K562 (cell line): ENCODE measurements at regions not wholly inside any gene's neighbourhood (a gene's known extent, or its start where the extent isn't known, plus 50 kb on each side); places are given as distances from the start of the nearest gene placed in this dataset.

Experiments used
- ATAC-seq: fragments of 200-7000 bp; cut with Tn5 transposase; 3 replicates; pipeline ENCODE4 v1.9.1; 2020; ENCODE audit warnings: moderate library complexity
- BruUV-seq: library from RNA; stranded (reverse); fragments of 400-500 nt; replicated peaks from 2 replicates; lab custom pipeline; 2021; lab: Mats Ljungman, UMichigan
- CTCF ChIA-PET: fragments of 300-600 bp; formaldehyde crosslinking; extraction: SDS; loops from one replicate; lab custom pipeline; 2021; ENCODE audit warnings: low intra/inter-chr PET ratio; lab: Yijun Ruan, JAX
- POLR2A ChIA-PET: fragments of 300-600, 350-650 bp; sonication (Branson Sonifier 250); formaldehyde crosslinking; extraction: SDS; loops from one replicate; lab custom pipeline; 2021; ENCODE audit warnings: antibody characterized with exemption, inconsistent platforms; lab: Yijun Ruan, JAX
- DNase-seq, 4 experiments: peaks; one replicate each; pipeline versions ENCODE4 v3.0.0 to v3.0.0-alpha.2; 2011 to 2018; ENCODE audit warnings: low spot score in 3 of 4, mixed read lengths in 3 of 4; ENCODE audit errors: extremely low read depth in 1 of 4
- FAIRE-seq: peaks from 2 replicates; lab custom pipeline; 2011; peaks lifted over from hg19 to GRCh38; lab: Jason Lieb, UNC
- H2AFZ ChIP-seq: 2 replicates; pipeline ENCODE4 v1.6.0; 2011; ENCODE audit warnings: low read depth, low read length, control low read depth, inconsistent platforms
- H3K27ac ChIP-seq: fragments of 200-600 bp; 3 replicates; pipeline ENCODE4 v1.8.0; 2011; ENCODE audit warnings: low read depth, mild to moderate bottlenecking, control low read depth, inconsistent platforms, low read length, moderate library complexity, mixed read lengths; ENCODE audit errors: extremely low read depth
- H3K27me3 ChIP-seq, 2 experiments: fragments of 300-600 bp in 1 of 2; 2 replicates in 1 of 2; 3 replicates in 1 of 2; pipeline versions ENCODE4 v1.6.0 to v1.8.0; 2011; ENCODE audit warnings: inconsistent platforms in 2 of 2, low read length in 2 of 2, mild to moderate bottlenecking in 1 of 2, mixed read lengths in 1 of 2, moderate library complexity in 1 of 2; ENCODE audit not compliant: control insufficient read depth in 2 of 2, insufficient read depth in 2 of 2
- H3K36me3 ChIP-seq: fragments of 300-600 bp; 3 replicates; pipeline ENCODE4 v1.8.0; 2011; ENCODE audit warnings: mild to moderate bottlenecking, low read length, inconsistent platforms; ENCODE audit not compliant: control insufficient read depth, insufficient read depth
- H3K4me1 ChIP-seq, 2 experiments: fragments of 200-600 bp in 1 of 2; replicated peaks in 1 of 2; 2 replicates in 1 of 2; 3 replicates in 1 of 2; pipeline versions ENCODE4 v1.5.1 to v1.8.0; 2011; ENCODE audit warnings: inconsistent platforms in 2 of 2, low read length in 2 of 2, mild to moderate bottlenecking in 1 of 2, mixed read lengths in 1 of 2, moderate library complexity in 1 of 2; ENCODE audit not compliant: control insufficient read depth in 2 of 2, insufficient read depth in 2 of 2
- H3K4me2 ChIP-seq: 2 replicates; pipeline ENCODE4 v1.6.1; 2011; ENCODE audit warnings: low read length, control low read depth, inconsistent platforms, mixed read lengths; ENCODE audit not compliant: insufficient read depth
- H3K4me3 ChIP-seq: fragments of 200-600 bp; sonication (generic), shearing (Covaris generic); 2 replicates; pipeline ENCODE4 v1.5.1; 2016; ENCODE audit warnings: control low read depth, inconsistent platforms
- H3K79me2 ChIP-seq: fragments of 200-600 bp; 3 replicates; pipeline ENCODE4 v1.8.0; 2011; ENCODE audit warnings: low read length, inconsistent platforms; ENCODE audit not compliant: control insufficient read depth, insufficient read depth
- H3K9ac ChIP-seq, 2 experiments: 2 replicates each; pipeline versions ENCODE4 v1.6.0 to v1.6.1; 2011; ENCODE audit warnings: low read depth in 2 of 2, low read length in 2 of 2, control low read depth in 1 of 2, inconsistent platforms in 1 of 2, mild to moderate bottlenecking in 1 of 2, mixed read lengths in 1 of 2; ENCODE audit not compliant: insufficient read depth in 1 of 2
- H3K9me1 ChIP-seq: one replicate; pipeline ENCODE4 v1.6.0; 2011; ENCODE audit warnings: inconsistent platforms, mild to moderate bottlenecking, low read length, moderate library complexity; ENCODE audit not compliant: control insufficient read depth, insufficient read depth
- H3K9me3 ChIP-seq: replicated peaks from 2 replicates; pipeline ENCODE4 v1.5.1; 2011; ENCODE audit warnings: low read depth, low read length, inconsistent platforms; ENCODE audit not compliant: control insufficient read depth, insufficient read depth
- H4K20me1 ChIP-seq: replicated peaks from 2 replicates; pipeline ENCODE4 v1.6.1; 2011; ENCODE audit warnings: low read length, inconsistent platforms, mixed read lengths; ENCODE audit not compliant: control insufficient read depth, insufficient read depth
- CREB5 ChIP-seq: fragments of 250-450 bp; sonication (Bioruptor Pico); IDR thresholded peaks from 2 replicates; pipeline ENCODE4 v1.5.0; 2020; ENCODE audit warnings: mild to moderate bottlenecking
- EGR1 ChIP-seq: fragments of 450-650 bp; conservative IDR thresholded peaks from 2 replicates; pipeline ENCODE4 v1.6.1; 2017; ENCODE audit warnings: mild to moderate bottlenecking
- HNRNPUL1 ChIP-seq: fragments of 200-400 bp; formaldehyde crosslinking; IDR thresholded peaks from 2 replicates; pipeline ENCODE4 v1.6.1; 2017; ENCODE audit warnings: low read length
- TEAD4 ChIP-seq, 2 experiments: sonication (generic) in 1 of 2; formaldehyde crosslinking in 1 of 2; IDR thresholded peaks; 2 replicates each; pipeline versions ENCODE4 v1.6.1 to v1.8.0; 2012 to 2022; ENCODE audit warnings: borderline replicate concordance in 1 of 2, inconsistent platforms in 1 of 2, low read length in 1 of 2, mild to moderate bottlenecking in 1 of 2, missing genetic modification reagents in 1 of 2
- TSC22D4 ChIP-seq: fragments of 450-650 bp; IDR thresholded peaks from 2 replicates; pipeline ENCODE4 v1.6.1; 2016; ENCODE audit warnings: missing genetic modification characterization, missing biosample characterization, control low read depth
- ZBTB8A ChIP-seq: fragments of 450-650 bp; IDR thresholded peaks from 2 replicates; pipeline ENCODE4 v1.6.1; 2018; ENCODE audit warnings: mild to moderate bottlenecking, moderate library complexity; ENCODE audit not compliant: partially characterized antibody
- ZNF407 ChIP-seq: fragments of 450-650 bp; IDR thresholded peaks from 2 replicates; pipeline ENCODE4 v1.6.1; 2016; ENCODE audit warnings: low read depth
- ZNF408 ChIP-seq: fragments of 250-450 bp; sonication (Bioruptor Pico); IDR thresholded peaks from 2 replicates; pipeline ENCODE4 v1.4.0; 2020; ENCODE audit warnings: low read depth, mild to moderate bottlenecking, moderate library complexity
- ZNF436 ChIP-seq: fragments of 250-450, 450-650 bp; sonication (Bioruptor Pico); formaldehyde crosslinking; IDR thresholded peaks from 2 replicates; pipeline ENCODE4 v1.7.0; 2020; ENCODE audit warnings: mild to moderate bottlenecking
- WGBS: fragments of 100-300 bp; shearing (Covaris generic); methylation state at CpG from one replicate; pipeline ENCODE4 v1.1.6; 2016; ENCODE audit warnings: low coverage, mixed read lengths; ENCODE audit not compliant: insufficient coverage; ENCODE audit errors: missing lambda C conversion rate; 5-methylcytosine and 5-hydroxymethylcytosine counted together
- in situ Hi-C: fragments of 300-500 bp; cut with MboI; formaldehyde crosslinking; loops from 4 replicates; pipeline ENCODE4 v1.15.0; 2018; ENCODE audit warnings: inconsistent platforms, mixed read lengths
- intact Hi-C: fragments of 100-400 bp; cut with micrococcal nuclease; formaldehyde crosslinking; loops from 2 replicates; pipeline ENCODE4 v1.14.2; 2022

DNA sequence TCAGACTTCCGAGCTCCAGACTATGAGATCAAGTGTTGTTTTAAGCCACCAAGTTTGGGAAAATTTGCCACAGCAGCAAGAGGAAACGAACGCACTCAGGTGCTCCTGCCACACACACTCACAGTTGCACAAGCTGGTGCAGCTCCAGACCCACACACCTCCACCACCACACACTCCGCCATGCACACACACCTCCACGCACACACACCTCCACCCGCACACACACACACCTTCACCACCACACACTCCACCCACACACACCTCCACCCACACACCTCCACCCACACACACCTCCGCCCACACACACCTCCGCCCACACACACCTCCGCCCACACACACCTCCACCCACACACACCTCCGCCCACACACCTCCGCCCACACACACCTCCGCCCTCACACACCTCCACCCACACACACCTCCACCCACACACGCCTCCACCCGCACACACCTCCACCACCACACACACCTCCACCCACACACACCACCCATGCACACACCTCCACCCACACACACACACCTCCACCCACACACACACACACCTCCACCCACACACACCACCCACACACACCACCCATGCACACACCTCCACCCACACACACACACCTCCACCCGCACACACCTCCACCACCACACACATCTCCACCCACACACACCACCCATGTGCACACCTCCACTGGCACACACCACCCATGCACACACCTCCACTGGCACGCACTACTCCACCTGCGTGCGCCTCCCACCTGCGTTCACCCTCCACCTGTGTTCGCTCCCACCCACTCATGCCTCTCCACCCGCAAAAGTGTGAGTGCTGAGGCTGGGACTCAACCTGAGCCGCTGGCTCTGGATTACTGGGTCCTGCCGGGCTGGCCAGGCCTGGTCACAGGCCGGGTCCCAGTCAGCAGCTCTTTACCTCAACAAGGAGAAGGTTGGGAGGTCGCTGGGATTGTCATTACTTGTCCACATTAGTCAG lies 175.6 kb downstream of the BMP7 start:
- no peak for DNase-seq
- Histone ChIP-seq H4K20me1 (no peaks in the 10 kb centered on the region), H3K9ac (no peak overlapping the region), H3K79me2 (no peaks in the 10 kb centered on the region)
- TF ChIP-seq ZNF436 (CRISPR knock-in tag) (no peak), HNRNPUL1 (peak; percentile 98), TEAD4 (IDR thresholded peaks at IDR 0.05; ENCODE audit: low read length) (peak; percentile 87), TEAD4 (CRISPR knock-in tag; IDR thresholded peaks at IDR 0.05; ENCODE audit: borderline replicate concordance) (no peak), ZNF408 (no peak), ZBTB8A (no peak), ZNF407 (no peak), EGR1 (peak; percentile 86), CREB5 (CRISPR knock-in tag) (no peak), TSC22D4 (no peak)
- TF ChIP-seq, all 486 proteins: peak for 3
- CTCF ChIA-PET, result interaction anchor here (0.5 to 4.5 kb wide), 3 partner anchors 255 to 1119 kb away, joined by 3 to 55 read pairs (median 3); no protein-coding TSS in a partner anchor
- Histone ChIP-seq H3K4me3 (no peak overlapping the region), H2AFZ (no peak overlapping the region), H3K27me3 (peaks cover 5 to 40% of the 10 kb centered on the region in 2 experiments; a peak in 4 of 5 replicates), H3K9me1 (no peaks in the 10 kb centered on the region), H3K4me1 (peaks cover 0 to 32% of the 10 kb centered on the region in 2 experiments; a peak in 3 of 5 replicates), H3K9me3 (no peaks in the 10 kb centered on the region), H3K36me3 (no peaks in the 10 kb centered on the region), H3K27ac (no peak overlapping the region), H3K4me2 (no peak overlapping the region)
- no peak for FAIRE-seq
- intact Hi-C loops (loop anchor here (5.0 kb wide), 1 partner anchor 406 kb away; no protein-coding TSS in a partner anchor), in situ Hi-C loops (no loop called here)
- WGBS, result 16% methylated on average over 16 of the region's 25 CpGs
- no TSS peak for BruUV-seq
- ATAC-seq, result no peak
- POLR2A ChIA-PET, result interaction anchor here (0.7 kb wide), 1 partner anchor 258 kb away, joined by 3 read pairs; no protein-coding TSS in a partner anchor
